HepG2 (cell line): ENCODE measurements at regions not wholly inside any gene's neighbourhood (a gene's known extent, or its start where the extent isn't known, plus 50 kb on each side); places are given as distances from the start of the nearest gene placed in this dataset.

Experiments used
- ATAC-seq: fragments of 200-7000 bp; cut with Tn5 transposase; 3 replicates; pipeline ENCODE4 v1.9.1; 2020; ENCODE audit warnings: mild to moderate bottlenecking, moderate library complexity
- BruUV-seq: library from RNA; stranded (reverse); fragments of 400-500 nt; replicated peaks from 2 replicates; lab custom pipeline; 2021; lab: Mats Ljungman, UMichigan
- CTCF ChIA-PET: fragments of 300-600 bp; formaldehyde crosslinking; extraction: SDS; loops from one replicate; lab custom pipeline; 2021; ENCODE audit warnings: low total read pairs, inconsistent platforms, low intra/inter-chr PET ratio; lab: Yijun Ruan, JAX
- POLR2A ChIA-PET: fragments of 350-600 bp; sonication (Branson Sonifier 250); formaldehyde crosslinking; loops from one replicate; lab custom pipeline; 2020; ENCODE audit warnings: antibody characterized with exemption, inconsistent platforms; lab: Yijun Ruan, JAX
- DNase-seq: peaks from one replicate; pipeline ENCODE4 v3.0.0-alpha.2; 2015; ENCODE audit warnings: low spot score
- FAIRE-seq: peaks from 3 replicates; lab custom pipeline; 2011; peaks lifted over from hg19 to GRCh38; lab: Jason Lieb, UNC
- H2AFZ ChIP-seq: one replicate; pipeline ENCODE4 v1.6.1; 2011; ENCODE audit warnings: low read length, inconsistent platforms
- H3K27ac ChIP-seq: fragments of 300-600 bp; 3 replicates; pipeline ENCODE4 v1.8.0; 2011; ENCODE audit warnings: mixed run types, mild to moderate bottlenecking, mixed read lengths, low read length, inconsistent platforms; ENCODE audit not compliant: insufficient read depth; ENCODE audit errors: extremely low read length
- H3K27me3 ChIP-seq, 2 experiments: fragments of 200-600 bp in 1 of 2; 2 replicates in 1 of 2; 3 replicates in 1 of 2; pipeline versions ENCODE4 v1.6.0 to v1.8.0; 2011; ENCODE audit warnings: low read length in 2 of 2, mild to moderate bottlenecking in 2 of 2, moderate library complexity in 2 of 2, inconsistent platforms in 1 of 2; ENCODE audit not compliant: insufficient read depth in 2 of 2, control insufficient read depth in 1 of 2
- H3K36me3 ChIP-seq, 2 experiments: fragments of 200-600 bp in 1 of 2; replicated peaks in 1 of 2; 2 replicates in 1 of 2; 3 replicates in 1 of 2; pipeline versions ENCODE4 v1.5.1 to v1.8.0; 2011; ENCODE audit warnings: low read length in 2 of 2, inconsistent platforms in 1 of 2; ENCODE audit not compliant: insufficient read depth in 2 of 2, control insufficient read depth in 1 of 2
- H3K4me1 ChIP-seq: 2 replicates; pipeline ENCODE4 v1.5.1; 2012; ENCODE audit warnings: low read length, inconsistent platforms; ENCODE audit not compliant: insufficient read depth
- H3K4me2 ChIP-seq: 2 replicates; pipeline ENCODE4 v1.6.0; 2011; ENCODE audit warnings: low read depth, low read length, inconsistent platforms
- H3K4me3 ChIP-seq, 3 experiments: fragments of 200-600 bp in 1 of 3; sonication (generic), shearing (Covaris generic) in 1 of 3; replicated peaks in 1 of 3; 2 replicates each; pipeline ENCODE4 v1.5.1; 2011 to 2016; ENCODE audit warnings: low read length in 3 of 3, inconsistent platforms in 2 of 3, low read depth in 2 of 3, mild to moderate bottlenecking in 2 of 3, control low read depth in 1 of 3, mixed read lengths in 1 of 3; ENCODE audit not compliant: insufficient read depth in 1 of 3
- H3K79me2 ChIP-seq: one replicate; pipeline ENCODE4 v1.6.1; 2011; ENCODE audit warnings: low read length, inconsistent platforms; ENCODE audit not compliant: insufficient read depth
- H3K9ac ChIP-seq: 2 replicates; pipeline ENCODE4 v1.6.0; 2011; ENCODE audit warnings: mild to moderate bottlenecking, low read depth, low read length, inconsistent platforms; ENCODE audit not compliant: insufficient read depth
- H3K9me3 ChIP-seq: 2 replicates; pipeline ENCODE4 v1.5.1; 2012; ENCODE audit warnings: mild to moderate bottlenecking, low read length
- H4K20me1 ChIP-seq: 2 replicates; pipeline ENCODE4 v1.6.0; 2011; ENCODE audit warnings: inconsistent platforms, mild to moderate bottlenecking, low read length, moderate library complexity; ENCODE audit not compliant: insufficient read depth
- ARHGAP35 ChIP-seq: sonication (generic); formaldehyde crosslinking; IDR thresholded peaks from 2 replicates; pipeline ENCODE4 v1.9.0; 2022; ENCODE audit warnings: mild to moderate bottlenecking, inconsistent platforms, moderate library complexity, missing genetic modification reagents, borderline replicate concordance
- IKZF1 ChIP-seq: fragments of 450-650 bp; IDR thresholded peaks from 2 replicates; pipeline ENCODE4 v1.7.1; 2016
- KAT8 ChIP-seq: IDR thresholded peaks from 2 replicates; pipeline ENCODE4 v1.6.1; 2016; ENCODE audit warnings: missing genetic modification reagents, missing compliant biosample characterization
- MTF1 ChIP-seq: sonication (generic); formaldehyde crosslinking; IDR thresholded peaks from 2 replicates; pipeline ENCODE4 v1.5.0; 2020; ENCODE audit warnings: missing genetic modification reagents
- NBN ChIP-seq: fragments of 450-650 bp; conservative IDR thresholded peaks from 2 replicates; pipeline ENCODE4 v1.6.1; 2017
- NRL ChIP-seq: sonication (generic); formaldehyde crosslinking; IDR thresholded peaks from 2 replicates; pipeline ENCODE4 v1.5.0; 2020; ENCODE audit warnings: missing genetic modification reagents, mild to moderate bottlenecking, moderate library complexity, borderline replicate concordance
- SALL2 ChIP-seq: sonication (generic); formaldehyde crosslinking; IDR thresholded peaks from 2 replicates; pipeline ENCODE4 v1.8.1; 2023; ENCODE audit warnings: mild to moderate bottlenecking, missing genetic modification reagents, inconsistent platforms
- SIN3B ChIP-seq: fragments of 150-350 bp; IDR thresholded peaks from 2 replicates; pipeline ENCODE4 v1.6.1; 2014; ENCODE audit warnings: low read length
- ZBTB8A ChIP-seq: sonication (generic); formaldehyde crosslinking; IDR thresholded peaks from 2 replicates; pipeline ENCODE4 v1.4.0; 2020; ENCODE audit warnings: mild to moderate bottlenecking, low read depth, missing genetic modification reagents, borderline replicate concordance
- ZFAT ChIP-seq: sonication (generic); formaldehyde crosslinking; conservative IDR thresholded peaks from 2 replicates; pipeline ENCODE4 v1.8.1; 2023; ENCODE audit warnings: missing genetic modification reagents, inconsistent platforms
- ZFYVE20 ChIP-seq: sonication (generic); formaldehyde crosslinking; IDR thresholded peaks from 2 replicates; pipeline ENCODE4 v1.8.0; 2023; ENCODE audit warnings: low read depth, mild to moderate bottlenecking, moderate library complexity, missing genetic modification reagents, borderline replicate concordance
- ZNF207 ChIP-seq: fragments of 450-650 bp; IDR thresholded peaks from 2 replicates; pipeline ENCODE4 v1.6.1; 2016; ENCODE audit warnings: antibody characterized with exemption, borderline replicate concordance
- ZNF501 ChIP-seq: sonication (generic); formaldehyde crosslinking; IDR thresholded peaks from 2 replicates; pipeline ENCODE4 v1.5.1; 2020; ENCODE audit warnings: mild to moderate bottlenecking, moderate library complexity, missing genetic modification reagents
- ZNF607 ChIP-seq: sonication (generic); formaldehyde crosslinking; IDR thresholded peaks from 2 replicates; pipeline ENCODE4 v1.5.1; 2020; ENCODE audit warnings: missing genetic modification reagents, mild to moderate bottlenecking, borderline replicate concordance
- ZNF619 ChIP-seq: sonication (generic); formaldehyde crosslinking; IDR thresholded peaks from 2 replicates; pipeline ENCODE4 v1.4.0; 2020; ENCODE audit warnings: mild to moderate bottlenecking, missing genetic modification reagents
- ZNF724P ChIP-seq: sonication (generic); formaldehyde crosslinking; IDR thresholded peaks from 2 replicates; pipeline ENCODE4 v1.8.0; 2022; ENCODE audit warnings: missing genetic modification reagents, borderline replicate concordance
- ZNF878 ChIP-seq: sonication (generic); formaldehyde crosslinking; IDR thresholded peaks from 2 replicates; pipeline ENCODE4 v1.8.1; 2023; ENCODE audit warnings: mild to moderate bottlenecking, missing genetic modification reagents, moderate library complexity
- WGBS: methylation state at CpG from one replicate; pipeline ENCODE4 v1.1.6; 2017; ENCODE audit warnings: low lambda C conversion rate; 5-methylcytosine and 5-hydroxymethylcytosine counted together
- in situ Hi-C: cut with HindIII; loops from 2 replicates; pipeline ENCODE4 v1.10.0; 2017; ENCODE audit warnings: low pct_unique_long_range_greater_than_20kb; ENCODE audit not compliant: extremely low pct_ligation_motif_present
- intact Hi-C: fragments of 100-400 bp; cut with micrococcal nuclease; formaldehyde crosslinking; loops from one replicate; pipeline ENCODE4 v1.10.0; 2022; ENCODE audit not compliant: unreplicated experiment
- TF ChIP-seq, protein P1 (sequence below): sonication (generic); formaldehyde crosslinking; IDR thresholded peaks from 2 replicates; pipeline ENCODE4 v1.4.0; 2020; ENCODE audit warnings: missing genetic modification reagents, mild to moderate bottlenecking, borderline replicate concordance
- TF ChIP-seq, protein P2 (sequence below): sonication (generic); formaldehyde crosslinking; IDR thresholded peaks from 2 replicates; pipeline ENCODE4 v1.4.0; 2020; ENCODE audit warnings: missing genetic modification reagents, mild to moderate bottlenecking, borderline replicate concordance

- BruUV-seq = no TSS peak
- no peak for TF ChIP-seq ZNF607
- TF ChIP-seq IKZF1 = no peak
- TF ChIP-seq NBN = no peak
- TF ChIP-seq ARHGAP35 = no peak
- TF ChIP-seq ZNF619 = no peak
- no peak for TF ChIP-seq ZNF207
- no peak for TF ChIP-seq ZFYVE20 (CRISPR knock-in tag)
- TF ChIP-seq ZNF724P (CRISPR knock-in tag) = no peak
- no peak for TF ChIP-seq ZNF501 (CRISPR knock-in tag)
- TF ChIP-seq ZBTB8A = no peak
- no peak for TF ChIP-seq SIN3B
- no peak for TF ChIP-seq SALL2 (CRISPR knock-in tag)
- TF ChIP-seq ZFAT (CRISPR knock-in tag) = no peak
- POLR2A ChIA-PET = no interaction called here
- Histone ChIP-seq H3K9ac (no peak overlapping the region), H3K27me3 (no peaks in the 10 kb centered on the region), H3K9me3 (no peaks in the 10 kb centered on the region), H3K36me3 (no peaks in the 10 kb centered on the region), H4K20me1 (no peaks in the 10 kb centered on the region), H3K79me2 (no peaks in the 10 kb centered on the region), H3K4me1 (no peaks in the 10 kb centered on the region), H3K4me3 (no peak overlapping the region), H3K4me2 (no peak overlapping the region), H3K27ac (no peak overlapping the region), H2AFZ (no peak overlapping the region)
- no peak for DNase-seq
- no peak for ATAC-seq
- CTCF ChIA-PET = no interaction called here
- WGBS = under 1% methylated on average over 3 of the region's 3 CpGs
- FAIRE-seq = no peak
- intact Hi-C loops = no loop called here
- in situ Hi-C loops = no loop called here
Observed at GRCh38 chr3:25355998-25356397, 72.1 kb upstream of the RARB start.

- Histone ChIP-seq H3K79me2 (no peaks in the 10 kb centered on the region), H3K36me3 (no peaks in the 10 kb centered on the region), H3K4me2 (no peak overlapping the region), H3K27ac (no peak overlapping the region), H3K9ac (no peak overlapping the region), H2AFZ (no peak overlapping the region), H3K27me3 (no peaks in the 10 kb centered on the region), H4K20me1 (no peaks in the 10 kb centered on the region), H3K4me3 (no peak overlapping the region), H3K4me1 (no peaks in the 10 kb centered on the region), H3K9me3 (no peaks in the 10 kb centered on the region)
- POLR2A ChIA-PET = no interaction called here
- WGBS = 49% methylated on average over 3 of the region's 7 CpGs
- no peak for DNase-seq
- ATAC-seq = no peak
- no peak for FAIRE-seq
- intact Hi-C loops (no loop called here), in situ Hi-C loops (no loop called here)
- CTCF ChIA-PET = no interaction called here
- BruUV-seq = no TSS peak
- TF ChIP-seq ZNF207 (no peak), MTF1 (no peak), ZNF878 (CRISPR knock-in tag) (no peak), NRL (CRISPR knock-in tag) (no peak), KAT8 (CRISPR knock-in tag) (no peak)
- TF ChIP-seq, protein P1, sequence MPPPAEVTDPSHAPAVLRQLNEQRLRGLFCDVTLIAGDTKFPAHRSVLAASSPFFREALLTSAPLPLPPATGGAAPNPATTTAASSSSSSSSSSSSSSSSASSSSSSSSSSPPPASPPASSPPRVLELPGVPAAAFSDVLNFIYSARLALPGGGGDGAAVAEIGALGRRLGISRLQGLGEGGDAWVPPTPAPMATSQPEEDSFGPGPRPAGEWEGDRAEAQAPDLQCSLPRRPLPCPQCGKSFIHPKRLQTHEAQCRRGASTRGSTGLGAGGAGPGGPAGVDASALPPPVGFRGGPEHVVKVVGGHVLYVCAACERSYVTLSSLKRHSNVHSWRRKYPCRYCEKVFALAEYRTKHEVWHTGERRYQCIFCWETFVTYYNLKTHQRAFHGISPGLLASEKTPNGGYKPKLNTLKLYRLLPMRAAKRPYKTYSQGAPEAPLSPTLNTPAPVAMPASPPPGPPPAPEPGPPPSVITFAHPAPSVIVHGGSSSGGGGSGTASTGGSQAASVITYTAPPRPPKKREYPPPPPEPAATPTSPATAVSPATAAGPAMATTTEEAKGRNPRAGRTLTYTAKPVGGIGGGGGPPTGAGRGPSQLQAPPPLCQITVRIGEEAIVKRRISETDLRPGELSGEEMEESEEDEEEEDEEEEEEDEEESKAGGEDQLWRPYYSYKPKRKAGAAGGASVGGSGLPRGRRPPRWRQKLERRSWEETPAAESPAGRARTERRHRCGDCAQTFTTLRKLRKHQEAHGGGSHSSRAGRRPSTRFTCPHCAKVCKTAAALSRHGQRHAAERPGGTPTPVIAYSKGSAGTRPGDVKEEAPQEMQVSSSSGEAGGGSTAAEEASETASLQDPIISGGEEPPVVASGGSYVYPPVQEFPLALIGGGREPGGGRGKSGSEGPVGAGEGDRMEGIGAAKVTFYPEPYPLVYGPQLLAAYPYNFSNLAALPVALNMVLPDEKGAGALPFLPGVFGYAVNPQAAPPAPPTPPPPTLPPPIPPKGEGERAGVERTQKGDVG (CRISPR knock-in tag) = no peak
- TF ChIP-seq, protein P2, sequence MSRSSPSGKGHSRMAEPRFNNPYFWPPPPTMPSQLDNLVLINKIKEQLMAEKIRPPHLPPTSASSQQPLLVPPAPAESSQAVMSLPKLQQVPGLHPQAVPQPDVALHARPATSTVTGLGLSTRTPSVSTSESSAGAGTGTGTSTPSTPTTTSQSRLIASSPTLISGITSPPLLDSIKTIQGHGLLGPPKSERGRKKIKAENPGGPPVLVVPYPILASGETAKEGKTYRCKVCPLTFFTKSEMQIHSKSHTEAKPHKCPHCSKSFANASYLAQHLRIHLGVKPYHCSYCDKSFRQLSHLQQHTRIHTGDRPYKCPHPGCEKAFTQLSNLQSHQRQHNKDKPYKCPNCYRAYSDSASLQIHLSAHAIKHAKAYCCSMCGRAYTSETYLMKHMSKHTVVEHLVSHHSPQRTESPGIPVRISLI (CRISPR knock-in tag) = no peak
Observed at GRCh38 chr3:25362118-25362517, 65.9 kb upstream of the RARB start.
